GM19328 (cell line): ENCODE measurements at regions not wholly inside any gene's neighbourhood (a gene's known extent, or its start where the extent isn't known, plus 50 kb on each side); places are given as distances from the start of the nearest gene placed in this dataset.
"Not testable (repeated sequence)": the region's sequence is repeated elsewhere in the genome, so short reads cannot be mapped to it uniquely, and the experiment has no call there.

Source experiments
- ATAC-seq: cut with Tn5 transposase; IDR thresholded peaks from one replicate; pipeline ENCODE4 v1.9.1; 2021; ENCODE audit warnings: mild to moderate bottlenecking, moderate library complexity; ENCODE audit not compliant: unreplicated experiment

DNA sequence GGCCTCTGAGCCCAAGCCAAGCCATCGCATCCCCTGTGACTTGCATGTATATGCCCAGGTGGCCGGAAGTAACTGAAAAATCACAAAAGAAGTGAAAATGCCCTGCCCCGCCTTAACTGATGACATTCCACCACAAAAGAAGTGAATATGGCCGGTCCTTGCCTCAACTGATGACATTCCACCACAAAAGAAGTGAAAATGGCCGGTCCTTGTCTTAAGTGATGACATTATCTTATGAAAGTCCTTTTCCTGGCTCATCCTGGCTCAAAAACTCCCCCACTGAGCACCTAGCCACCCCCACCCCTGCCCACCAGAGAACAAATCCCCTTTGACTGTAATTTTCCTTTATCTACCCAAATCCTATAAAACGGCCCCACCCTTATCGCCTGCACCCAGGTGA, 712.7 kb upstream of the PABPC4L start:
- ATAC-seq, result not testable (repeated sequence)

DNA sequence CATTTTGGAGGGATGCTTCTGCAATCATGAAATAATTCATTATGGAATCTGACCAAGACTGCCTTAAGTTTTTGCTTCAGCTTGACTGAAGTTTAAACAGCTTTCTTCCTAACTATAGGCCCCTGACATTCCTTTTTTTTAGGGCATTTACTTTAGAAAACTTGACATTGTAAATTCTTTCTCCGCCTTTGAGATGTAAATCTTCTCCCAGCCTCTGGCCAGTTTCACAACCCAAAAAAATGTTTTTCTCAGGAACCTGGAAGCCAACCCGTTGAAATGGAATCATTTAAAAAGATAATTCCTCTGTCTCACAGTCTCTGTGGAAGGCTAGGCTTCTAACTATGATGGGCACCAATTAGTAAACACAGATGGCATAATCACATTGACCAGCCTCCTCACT, 710.4 kb upstream of the PABPC4L start:
- no peak for ATAC-seq

DNA sequence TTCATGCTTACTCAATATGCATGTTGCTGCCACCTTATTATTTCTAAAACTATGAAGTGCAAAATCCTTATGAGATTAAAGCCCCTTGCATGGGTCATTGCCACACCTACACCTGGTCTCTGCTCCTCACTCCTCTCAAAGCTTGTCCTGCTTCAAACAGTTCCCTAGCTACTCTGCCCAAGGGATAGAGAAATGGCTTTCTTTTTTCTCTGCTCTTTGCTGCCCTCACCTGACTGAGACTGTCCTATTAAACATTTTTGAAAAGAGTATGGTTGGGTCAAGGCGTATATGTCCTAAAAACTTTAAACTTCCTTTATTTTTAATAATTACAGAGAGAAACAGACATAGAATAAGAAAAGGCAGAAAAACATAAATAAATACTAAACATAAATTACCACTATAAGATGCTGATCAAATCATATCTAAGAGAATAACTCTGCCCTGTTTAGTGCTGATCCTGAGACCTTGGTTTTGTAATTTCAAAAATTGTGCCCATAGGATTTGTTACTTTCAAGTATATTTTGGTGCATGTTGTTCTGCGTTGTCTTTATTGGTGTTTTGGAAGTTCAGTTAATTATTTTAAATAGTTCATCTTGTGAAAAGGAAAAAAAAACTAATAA, 704.9 kb upstream of the PABPC4L start:
- no peak for ATAC-seq

DNA sequence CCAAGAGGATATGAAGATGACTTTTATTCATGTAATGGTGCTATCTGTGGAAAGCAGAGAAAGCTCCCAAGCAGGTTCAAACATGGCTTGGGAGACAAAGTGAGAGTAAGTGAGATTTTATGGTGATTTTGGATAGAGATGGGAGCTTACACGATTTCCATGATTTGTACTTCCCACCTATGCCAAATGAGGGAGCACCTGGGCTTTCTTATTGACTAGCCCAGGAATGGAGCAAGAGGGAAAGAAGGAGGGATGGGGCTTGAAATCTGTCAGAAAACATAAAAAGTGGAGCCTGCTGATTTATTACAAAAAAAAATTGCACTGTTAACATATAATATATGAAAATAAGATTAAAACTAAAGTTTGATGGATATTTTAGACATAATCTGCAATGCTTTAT, 703.5 kb upstream of the PABPC4L start:
- no peak for ATAC-seq

DNA sequence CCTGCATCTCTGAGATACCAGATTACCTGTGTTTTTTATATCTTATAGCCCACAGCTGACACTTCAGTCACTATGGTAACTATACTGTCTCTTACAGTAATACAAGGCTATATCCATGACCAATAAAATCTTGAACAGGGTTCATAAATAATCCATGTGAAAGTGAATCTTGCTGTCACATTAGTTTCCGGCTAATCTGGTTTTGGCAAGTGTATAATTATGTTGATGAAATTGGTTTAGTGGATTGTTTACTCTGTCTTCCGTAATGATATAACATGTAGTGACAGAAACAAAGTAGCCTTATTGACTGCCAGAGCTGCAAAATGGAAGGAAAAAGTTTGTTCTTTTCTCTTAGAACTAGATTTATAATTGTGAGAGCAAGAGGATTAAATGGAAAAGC, 686.6 kb upstream of the PABPC4L start:
- ATAC-seq, result no peak

DNA sequence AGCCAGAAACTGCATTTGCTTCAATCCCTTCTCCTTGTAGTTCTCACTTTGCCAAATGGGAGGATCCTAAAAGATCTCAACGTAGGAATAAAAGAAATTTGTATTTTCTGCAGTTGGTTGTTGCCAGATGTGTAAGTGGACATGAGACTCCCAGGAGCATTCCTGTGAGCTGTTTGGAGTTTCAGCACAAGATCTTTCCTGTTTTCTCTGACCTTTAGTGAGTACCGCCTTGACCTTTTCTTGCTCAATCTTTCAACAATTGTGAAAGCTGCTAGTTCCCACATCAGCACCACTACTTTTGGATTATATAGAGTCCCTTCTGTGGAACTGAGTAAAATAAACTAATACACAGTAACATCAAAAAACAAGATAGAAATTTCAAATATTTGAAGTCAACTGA, 683.8 kb upstream of the PABPC4L start:
- no peak for ATAC-seq

DNA sequence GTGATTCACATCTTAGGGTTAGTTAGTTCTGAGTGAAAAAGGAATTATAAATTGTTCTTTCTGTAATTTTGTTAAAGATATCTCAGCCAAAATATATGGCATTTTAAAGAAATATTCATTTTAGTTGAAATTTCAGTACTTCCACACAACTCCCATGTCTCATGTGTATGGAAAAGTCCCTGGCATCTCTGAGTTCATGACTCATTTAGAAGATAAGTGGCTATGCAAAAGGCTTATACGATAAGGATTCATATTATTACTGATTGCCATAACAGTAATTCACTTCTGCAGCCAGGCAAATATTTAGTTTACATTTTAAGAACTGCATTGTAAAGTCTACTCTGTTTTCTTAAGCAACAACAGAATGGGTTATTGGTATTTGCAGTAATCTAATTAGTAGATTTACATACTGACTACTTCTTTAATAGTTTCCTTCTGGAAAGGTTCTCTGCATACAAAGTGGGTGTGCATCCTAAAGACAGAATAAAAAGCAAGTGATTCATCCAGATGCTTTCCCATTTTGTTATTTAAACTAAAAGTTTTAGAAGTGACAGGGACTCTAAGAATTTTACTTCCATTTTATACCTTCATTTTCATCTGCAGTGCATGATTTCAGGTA, 682.4 kb upstream of the PABPC4L start:
- no peak for ATAC-seq

DNA sequence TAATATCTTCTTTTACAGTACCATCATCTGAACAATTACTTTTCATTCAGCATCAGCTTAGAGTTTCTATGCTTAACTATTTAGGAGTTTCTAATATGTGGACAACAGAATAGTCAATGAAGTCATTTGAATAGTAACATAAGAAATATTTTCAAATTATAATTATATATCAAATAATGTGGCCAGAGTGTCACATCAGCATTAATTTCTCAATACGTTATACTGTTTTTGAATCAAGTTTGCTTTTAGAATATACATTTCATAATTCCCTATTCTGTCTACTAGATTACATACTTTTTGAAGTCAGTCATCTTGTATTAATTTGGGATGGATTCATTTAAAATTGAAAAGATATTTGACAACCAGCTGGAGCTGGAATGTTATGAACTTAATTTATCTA, 677.4 kb upstream of the PABPC4L start:
- ATAC-seq, result no peak

DNA sequence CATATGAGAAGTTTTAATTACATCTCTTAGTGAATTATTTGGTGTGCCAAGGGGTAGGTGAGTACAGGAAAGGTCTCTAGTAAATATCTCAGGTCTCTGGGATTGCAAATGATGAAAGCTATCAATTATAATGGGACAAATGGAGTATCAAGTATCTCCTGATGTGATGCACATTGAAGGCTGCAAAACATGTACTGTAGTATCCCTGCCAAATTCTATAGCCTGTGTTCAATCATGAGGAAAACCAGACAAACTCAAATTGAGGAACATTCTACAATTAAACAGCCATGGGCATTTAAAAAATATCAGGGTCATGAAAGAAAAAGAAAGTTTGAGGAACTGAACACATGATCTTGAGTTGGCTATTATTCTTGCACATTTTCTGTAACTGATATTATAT, 665.4 kb upstream of the PABPC4L start:
- ATAC-seq, result no peak

DNA sequence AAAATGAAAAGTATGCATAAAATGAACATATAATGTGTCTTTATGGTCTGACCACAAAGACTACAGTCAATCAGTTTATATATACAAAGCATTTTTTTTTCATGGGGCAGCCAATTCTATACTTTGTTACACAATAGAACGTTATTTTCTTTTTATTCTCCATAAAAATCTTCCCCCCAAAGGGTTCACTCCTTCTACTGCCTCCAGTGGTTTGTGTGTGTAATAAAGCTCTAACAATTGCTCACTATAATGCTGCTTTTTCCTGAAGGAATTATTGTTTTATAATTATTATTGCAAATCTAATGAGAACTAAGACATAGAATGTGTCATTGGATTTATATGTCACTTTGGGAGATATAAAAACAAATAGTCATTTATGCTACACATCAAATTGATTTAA, 664.1 kb upstream of the PABPC4L start:
- no peak for ATAC-seq

DNA sequence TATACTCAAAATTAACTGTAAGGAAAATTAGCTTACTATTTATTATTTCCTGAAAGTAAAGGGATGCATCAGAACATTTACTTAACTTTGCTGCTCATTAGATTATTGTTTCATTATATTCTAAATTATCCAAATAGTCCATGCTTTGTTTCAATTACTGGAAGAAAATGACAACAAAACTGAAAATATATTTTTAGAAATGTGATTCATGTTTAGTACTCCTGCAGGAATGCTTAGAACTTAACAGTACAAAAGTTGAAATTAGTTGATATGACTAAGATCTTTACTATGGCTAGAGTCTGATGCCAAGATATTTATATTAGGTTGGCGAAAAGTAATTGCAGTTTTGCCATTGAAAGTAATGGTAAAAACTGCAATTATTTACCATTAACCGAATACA, 660.5 kb upstream of the PABPC4L start:
- ATAC-seq, result no peak

DNA sequence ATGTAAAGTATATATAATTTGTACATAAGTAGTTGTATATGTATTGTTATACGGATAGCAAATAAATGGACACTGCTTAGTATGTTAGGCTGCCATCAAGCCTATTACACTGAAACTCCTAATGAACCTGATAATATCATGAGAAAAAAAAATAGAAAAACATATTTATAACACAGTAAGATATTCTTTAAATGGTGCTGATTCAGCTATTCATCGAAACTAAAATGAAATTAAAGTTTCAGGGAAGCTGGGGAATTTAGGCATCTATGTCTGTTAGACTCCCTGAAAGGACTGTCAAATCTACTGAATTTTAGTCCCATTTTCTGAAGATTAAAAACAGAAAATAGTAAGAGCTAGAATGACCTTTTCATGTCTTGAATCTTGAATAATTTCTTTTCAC, 647.1 kb upstream of the PABPC4L start:
- no peak for ATAC-seq

DNA sequence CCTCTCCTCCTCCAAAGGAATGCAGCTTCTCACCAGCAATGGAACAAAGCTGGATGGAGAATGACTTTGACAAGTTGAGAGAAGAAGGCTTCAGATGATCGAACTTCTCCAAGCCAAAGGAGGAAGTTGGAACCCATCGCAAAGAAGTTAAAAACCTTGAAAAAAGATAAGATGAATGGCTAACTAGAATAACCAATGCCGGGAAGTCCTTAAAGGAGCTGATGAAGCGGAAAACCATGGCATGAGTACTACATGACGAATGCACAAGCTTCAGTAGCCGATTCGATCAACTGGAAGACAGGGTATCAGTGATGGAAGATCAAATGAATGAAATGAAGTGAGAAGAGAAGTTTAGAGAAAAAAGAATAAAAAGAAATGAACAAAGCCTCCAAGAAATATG, 629.2 kb upstream of the PABPC4L start:
- not testable (repeated sequence) for ATAC-seq

DNA sequence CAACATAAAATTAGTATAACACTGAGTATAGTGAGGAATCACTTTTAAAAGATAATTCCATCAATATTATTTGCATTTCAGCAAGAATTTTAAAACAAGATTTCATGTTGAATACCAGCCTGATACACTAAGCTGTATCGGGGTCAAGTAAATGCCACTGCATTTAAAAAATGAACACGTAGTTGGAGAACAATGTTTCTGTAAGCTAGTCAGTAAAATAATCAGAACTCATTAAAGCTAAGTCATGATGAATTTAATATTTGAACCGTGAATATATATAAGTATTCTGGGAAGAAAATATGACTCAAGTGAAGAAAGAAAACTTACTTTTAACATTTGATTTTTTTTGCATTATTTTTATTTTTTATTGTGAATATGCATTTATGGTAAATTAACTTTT, 611.0 kb upstream of the PABPC4L start:
- ATAC-seq, result no peak

DNA sequence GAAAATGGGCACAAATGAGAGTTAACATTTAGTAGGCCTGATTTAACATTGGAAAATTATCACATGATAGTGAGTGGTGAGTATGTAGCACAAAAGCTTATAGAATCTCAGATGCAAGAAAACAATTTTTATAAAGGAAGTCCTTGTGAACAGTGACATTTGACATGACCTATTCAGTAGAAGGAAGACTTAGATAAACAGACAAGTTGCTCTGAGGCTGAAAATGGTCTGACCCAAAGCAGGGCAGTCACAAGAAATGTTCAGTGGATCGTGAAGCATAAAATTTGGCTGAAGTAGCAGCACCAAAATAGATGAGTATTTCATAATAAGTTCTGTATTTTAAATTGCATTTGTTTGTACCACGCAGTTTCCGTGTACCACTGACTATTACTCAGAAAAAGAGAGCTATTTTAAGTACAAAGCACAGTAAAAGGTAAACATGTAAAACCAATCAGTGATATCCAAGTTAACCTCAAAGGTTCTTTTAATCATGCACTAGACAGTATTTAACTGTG, 605.7 kb upstream of the PABPC4L start:
- no peak for ATAC-seq

DNA sequence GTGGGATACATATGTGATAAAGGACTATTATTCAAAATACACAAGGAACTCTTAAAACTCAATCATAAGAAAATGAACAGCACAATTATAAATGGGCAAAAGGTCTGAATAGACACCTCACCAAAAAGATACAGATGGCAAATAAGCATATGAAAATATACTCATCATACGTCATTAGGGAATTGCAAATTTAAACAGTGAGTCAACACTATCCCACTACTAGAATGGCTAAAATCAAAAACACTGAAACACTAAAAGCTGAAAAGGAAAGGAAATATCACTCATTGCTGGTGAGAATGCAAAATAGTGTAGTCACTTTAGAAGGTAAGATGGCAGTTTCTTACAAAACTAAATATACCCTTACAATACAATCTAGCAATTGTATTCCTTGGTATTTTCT, 597.0 kb upstream of the PABPC4L start:
- ATAC-seq, result no peak

DNA sequence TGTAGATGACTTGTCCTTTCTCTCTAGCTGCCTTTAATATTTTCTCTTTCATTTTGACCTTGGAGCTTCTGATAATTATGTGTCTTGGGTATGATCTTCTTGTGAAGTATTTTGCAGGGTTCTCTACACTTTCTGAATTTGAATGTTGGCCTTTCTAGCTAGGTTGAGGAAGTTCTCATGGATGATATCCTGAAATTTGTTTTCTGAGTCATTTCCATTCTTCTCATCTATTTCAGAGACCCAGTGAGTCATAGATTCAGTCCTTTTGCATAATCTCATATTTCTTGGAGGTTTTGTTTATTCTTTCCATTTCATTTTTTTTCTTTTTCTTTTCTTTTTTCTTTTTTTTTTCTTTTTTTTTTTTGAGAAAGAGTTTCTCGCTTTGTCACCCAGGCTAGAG, 585.7 kb upstream of the PABPC4L start:
- ATAC-seq, result no peak

DNA sequence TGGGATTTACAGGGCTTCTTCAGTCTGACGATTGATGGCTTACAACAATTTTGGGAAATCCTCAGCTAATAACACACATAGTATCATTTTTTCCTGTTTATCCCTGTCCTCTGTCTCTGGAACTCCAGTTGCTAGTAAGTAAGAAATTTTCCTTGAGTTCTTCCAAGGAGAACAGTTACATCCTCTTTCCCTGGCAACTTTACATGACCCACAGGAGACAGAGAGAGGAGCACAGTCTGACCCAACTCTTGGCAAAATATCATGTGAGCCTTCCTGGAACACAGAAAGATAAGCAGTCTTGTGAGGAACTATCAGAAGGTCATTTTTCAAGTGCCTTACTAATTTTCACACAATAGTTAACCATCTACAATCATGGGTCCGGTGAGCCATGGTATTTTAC, 578.7 kb upstream of the PABPC4L start:
- no peak for ATAC-seq

DNA sequence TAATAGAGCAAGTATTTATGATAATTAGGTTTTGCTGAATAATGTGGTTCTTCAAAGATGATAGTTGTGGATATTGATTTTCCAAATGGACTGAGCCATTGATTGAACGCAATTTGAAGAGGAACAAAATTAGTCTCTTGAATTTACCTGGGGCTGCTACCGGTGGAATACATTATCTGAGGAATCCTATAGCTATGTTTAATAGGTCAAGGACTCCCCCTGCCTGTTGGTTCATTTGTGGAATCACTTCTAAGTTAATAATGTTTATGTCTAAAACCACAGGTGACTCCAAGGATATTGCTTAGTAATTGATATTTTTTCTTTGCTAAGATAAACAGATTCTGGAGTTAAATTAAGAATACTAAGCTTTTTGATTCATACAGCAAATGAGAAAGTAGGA, 576.0 kb upstream of the PABPC4L start:
- ATAC-seq, result no peak

DNA sequence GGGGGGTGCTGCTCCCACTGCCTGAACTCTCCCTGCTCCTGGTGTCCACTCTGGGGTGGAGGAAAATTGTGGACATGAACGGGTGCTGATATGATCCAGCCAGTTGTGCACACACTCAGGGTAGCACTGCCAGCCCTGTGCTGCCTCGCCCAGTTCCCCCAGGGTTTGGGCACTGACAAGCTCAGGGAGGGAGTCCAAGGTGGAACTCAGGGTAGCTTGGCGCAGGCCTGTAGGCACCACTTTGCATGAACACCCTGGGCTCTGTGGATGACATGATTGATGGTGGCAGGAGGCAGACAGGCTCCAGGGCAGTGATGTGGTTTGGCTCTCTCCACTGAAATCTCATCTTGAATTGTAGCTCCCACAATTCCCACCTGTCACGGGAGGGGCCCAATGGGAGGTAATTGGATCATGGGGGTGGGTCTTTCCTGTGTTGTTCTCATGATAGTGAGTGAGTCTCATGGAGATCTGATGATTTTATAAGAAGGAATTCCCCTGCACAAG, 572.0 kb upstream of the PABPC4L start:
- no peak for ATAC-seq

DNA sequence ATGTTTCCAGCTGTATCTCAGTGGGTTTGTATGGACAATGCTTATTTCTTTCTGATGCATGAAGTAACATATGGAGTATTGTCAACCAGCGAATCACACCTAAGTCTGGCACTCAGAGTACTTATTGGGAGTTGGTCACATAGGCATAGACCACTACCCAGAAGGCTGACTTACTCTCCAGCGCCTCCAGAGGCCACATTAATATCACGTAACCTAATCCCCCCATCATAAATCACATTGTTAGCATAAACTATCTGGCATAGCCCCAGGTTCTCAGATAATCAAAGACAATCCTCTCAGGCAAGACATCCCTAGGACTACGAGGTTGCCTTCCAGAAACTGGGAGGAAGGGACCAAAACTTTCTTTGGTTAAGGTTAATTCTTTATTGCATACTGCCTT, 560.5 kb upstream of the PABPC4L start:
- ATAC-seq, result no peak

DNA sequence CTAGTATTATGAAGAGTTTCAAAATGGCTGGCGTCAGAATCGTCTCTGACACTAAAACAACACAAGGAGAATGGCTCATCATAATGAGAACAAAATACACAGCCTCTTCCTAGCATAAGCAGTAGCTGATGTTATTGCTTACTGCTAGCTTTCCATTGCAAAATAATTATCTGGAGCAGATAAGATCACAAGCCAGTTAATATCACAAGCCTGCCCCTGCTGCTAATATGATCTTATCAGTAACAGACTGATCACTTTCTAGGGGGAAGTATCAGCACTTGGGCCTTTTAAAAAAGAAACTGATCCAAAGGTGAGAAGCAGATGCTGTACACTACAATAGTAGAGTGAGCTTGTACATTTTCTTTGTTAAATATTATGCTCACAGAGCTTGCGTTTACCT, 554.8 kb upstream of the PABPC4L start:
- no peak for ATAC-seq
